Fibroblast of mammary gland (primary cell): ENCODE measurements at regions not wholly inside any gene's neighbourhood (a gene's known extent, or its start where the extent isn't known, plus 50 kb on each side); places are given as distances from the start of the nearest gene placed in this dataset.
A peak's percentile ranks its signal among the peaks of the same experiment; 100 is the strongest.

ENCODE experiments used
- DNase-seq: peaks from one replicate; pipeline ENCODE4 v3.0.0-alpha.2; 2010; ENCODE audit warnings: low read depth
- H3K4me3 ChIP-seq: 2 replicates; pipeline ENCODE4 v1.5.1; 2011; ENCODE audit warnings: low read depth, mild to moderate bottlenecking, low read length, moderate library complexity; ENCODE audit not compliant: control insufficient read depth
- CTCF ChIP-seq: conservative IDR thresholded peaks from 2 replicates; pipeline ENCODE4 v1.5.1; 2011; ENCODE audit warnings: low read depth, low read length, inconsistent platforms; ENCODE audit not compliant: control insufficient read depth, insufficient read depth

DNA sequence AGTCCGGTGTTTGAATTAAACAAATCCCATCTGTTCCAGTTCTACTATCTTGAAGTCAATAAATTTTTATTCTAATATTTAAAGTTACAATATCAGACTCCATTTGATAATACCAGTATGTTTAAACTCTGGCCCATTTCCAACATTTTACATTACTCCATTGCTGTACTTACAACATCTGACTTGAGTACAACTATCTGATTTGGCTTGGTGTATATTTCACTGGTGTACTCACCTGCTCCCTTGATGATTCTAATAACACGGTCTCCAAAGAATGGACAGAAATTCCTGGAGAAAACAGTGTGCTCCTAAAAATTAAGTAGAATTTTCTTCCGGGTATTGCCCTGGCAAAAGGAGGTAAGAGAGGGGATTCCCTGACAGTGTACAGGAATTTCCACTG, 680.5 kb upstream of the ADAMTS5 start:
- no peak for DNase-seq
- no peak overlapping the region for H3K4me3 ChIP-seq
- no peak for TF ChIP-seq CTCF

- no peak for TF ChIP-seq CTCF
- DNase-seq, result no peak
- no peak overlapping the region for H3K4me3 ChIP-seq
Measured at GRCh38 chr21:27646691-27647090, 679.8 kb upstream of the ADAMTS5 start.

DNA sequence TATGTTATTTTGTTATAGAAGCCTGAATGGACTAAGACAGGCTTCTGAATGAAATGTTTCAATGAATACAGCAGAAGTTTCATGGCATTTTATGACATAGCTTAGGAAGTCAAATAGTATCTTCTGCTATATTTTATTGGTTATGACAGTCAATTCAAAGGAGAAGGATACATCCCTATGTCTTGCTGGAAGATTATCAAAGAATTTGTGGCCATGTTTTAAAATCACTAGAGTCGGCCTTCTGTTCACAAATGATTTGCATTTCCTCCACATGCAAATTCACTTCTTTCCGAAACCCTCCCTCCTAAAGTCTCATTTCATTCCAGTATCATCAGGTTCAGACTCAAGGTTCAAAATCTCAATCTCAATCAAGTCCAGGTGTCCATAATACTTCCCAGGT, 679.2 kb upstream of the ADAMTS5 start:
- TF ChIP-seq CTCF, result no peak
- DNase-seq, result no peak
- no peak overlapping the region for H3K4me3 ChIP-seq

DNA sequence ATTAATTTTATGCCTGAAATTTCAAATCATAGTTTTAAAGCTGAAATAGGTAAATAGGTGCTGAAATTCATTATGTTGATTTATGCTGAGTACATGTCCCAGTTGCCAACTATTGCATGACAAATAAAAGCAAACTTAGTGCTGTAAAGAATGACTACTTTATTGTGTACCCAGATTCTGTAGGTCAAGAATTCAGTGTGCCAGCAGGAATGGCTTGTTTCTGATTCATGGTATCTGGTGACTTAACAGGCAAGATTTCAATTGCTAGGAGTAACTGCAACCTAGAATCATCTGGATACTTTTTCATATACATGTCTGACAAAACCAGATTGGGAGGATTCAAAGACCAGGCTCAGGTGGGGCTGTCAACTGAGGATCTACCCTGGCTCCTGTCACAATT, 678.4 kb upstream of the ADAMTS5 start:
- peak; percentile 49 for DNase-seq
- no peak overlapping the region for H3K4me3 ChIP-seq
- TF ChIP-seq CTCF, result no peak

DNA sequence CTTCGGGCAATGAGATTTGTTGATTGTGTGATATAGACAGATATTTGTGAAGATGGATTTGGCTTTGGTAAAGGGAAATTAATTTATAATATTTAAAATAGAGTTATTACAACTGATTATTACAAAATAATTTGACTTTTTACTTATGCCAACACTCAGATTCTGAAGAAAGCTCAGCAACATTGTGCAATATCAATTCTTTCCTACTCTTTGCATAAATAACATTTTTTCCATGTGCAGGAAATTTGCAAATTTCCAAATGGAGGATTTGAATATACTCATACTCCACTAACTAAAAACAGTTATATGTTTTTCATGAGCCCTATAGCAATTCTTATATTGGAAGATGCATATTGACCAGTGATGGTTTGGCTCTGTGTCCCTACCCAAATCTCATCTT, 676.4 kb upstream of the ADAMTS5 start:
- no peak overlapping the region for H3K4me3 ChIP-seq
- DNase-seq, result no peak
- TF ChIP-seq CTCF, result no peak

DNA sequence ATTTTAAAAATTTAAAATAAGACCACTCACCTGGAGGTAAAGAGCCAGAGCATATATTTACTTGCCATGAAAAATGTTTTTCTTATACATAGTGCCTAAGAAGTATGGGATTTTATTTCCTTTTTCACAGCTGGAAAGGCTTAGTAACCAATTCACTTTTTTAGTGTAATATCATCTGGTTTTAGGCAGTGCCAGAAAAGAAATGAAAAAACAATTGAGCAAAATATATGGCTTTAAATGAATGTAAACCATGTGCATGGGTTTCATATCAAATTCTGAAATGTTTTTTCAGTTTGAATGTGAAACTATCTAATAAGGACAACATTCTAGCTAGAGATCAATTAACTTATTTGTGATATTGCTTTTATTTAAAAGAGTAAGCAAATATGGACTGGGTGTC, 672.4 kb upstream of the ADAMTS5 start:
- DNase-seq, result no peak
- no peak overlapping the region for H3K4me3 ChIP-seq
- TF ChIP-seq CTCF, result no peak

GRCh38 chr21:27636656-27637055, 669.8 kb upstream of the ADAMTS5 start:
- TF ChIP-seq CTCF, result no peak
- no peak for DNase-seq
- no peak overlapping the region for H3K4me3 ChIP-seq
